Fibroblast of lung (primary cell): ENCODE measurements at regions not wholly inside any gene's neighbourhood (a gene's known extent, or its start where the extent isn't known, plus 50 kb on each side); places are given as distances from the start of the nearest gene placed in this dataset.

Experiments
- DNase-seq, 2 donors: peaks; one replicate each; pipeline versions ENCODE4 v3.0.0 to v3.0.0-alpha.2; 2010; ENCODE audit warnings: low read depth in 2 of 2
- H2AFZ ChIP-seq: 2 replicates; pipeline ENCODE4 v1.5.1; 2012; ENCODE audit warnings: low read length, control low read depth, inconsistent platforms
- H3K27ac ChIP-seq: 2 replicates; pipeline ENCODE4 v1.5.1; 2011; ENCODE audit warnings: low read length, control low read depth; ENCODE audit not compliant: insufficient read depth
- H3K27me3 ChIP-seq: 2 replicates; pipeline ENCODE4 v1.5.1; 2011; ENCODE audit warnings: mild to moderate bottlenecking, low read length; ENCODE audit not compliant: control insufficient read depth, insufficient read depth
- H3K36me3 ChIP-seq: 2 replicates; pipeline ENCODE4 v1.5.1; 2011; ENCODE audit warnings: low read length; ENCODE audit not compliant: control insufficient read depth, insufficient read depth
- H3K4me1 ChIP-seq: 2 replicates; pipeline ENCODE4 v1.5.1; 2011; ENCODE audit warnings: low read length; ENCODE audit not compliant: control insufficient read depth, insufficient read depth; ENCODE audit errors: extremely low read depth
- H3K4me2 ChIP-seq: 2 replicates; pipeline ENCODE4 v1.5.1; 2011; ENCODE audit warnings: low read length, control low read depth; ENCODE audit not compliant: insufficient read depth; ENCODE audit errors: extremely low read depth
- H3K4me3 ChIP-seq, 4 experiments: fragments of 200-600 bp in 1 of 4; sonication (generic) in 1 of 4; replicated peaks in 1 of 4; 2 replicates each; pipeline ENCODE4 v1.5.1; 2011 to 2016; ENCODE audit warnings: low read length in 4 of 4, low read depth in 3 of 4, mild to moderate bottlenecking in 3 of 4, control low read depth in 2 of 4, inconsistent platforms in 1 of 4, mixed read lengths in 1 of 4; ENCODE audit not compliant: insufficient read depth in 1 of 4; ENCODE audit errors: control extremely low read depth in 1 of 4
- H3K79me2 ChIP-seq: 2 replicates; pipeline ENCODE4 v1.5.1; 2012; ENCODE audit warnings: mild to moderate bottlenecking, low read length, inconsistent platforms; ENCODE audit not compliant: control insufficient read depth, insufficient read depth
- H3K9ac ChIP-seq: 2 replicates; pipeline ENCODE4 v1.5.1; 2011; ENCODE audit warnings: mild to moderate bottlenecking, low read length, control low read depth; ENCODE audit not compliant: insufficient read depth
- H3K9me3 ChIP-seq: 2 replicates; pipeline ENCODE4 v1.5.1; 2012; ENCODE audit warnings: low read depth, low read length; ENCODE audit not compliant: control insufficient read depth, insufficient read depth
- H4K20me1 ChIP-seq: 2 replicates; pipeline ENCODE4 v1.5.1; 2011; ENCODE audit warnings: low read length; ENCODE audit not compliant: control insufficient read depth, insufficient read depth; ENCODE audit errors: extremely low read depth
- CTCF ChIP-seq, 2 donors: IDR thresholded peaks in 1 of 2; conservative IDR thresholded peaks in 1 of 2; 1 replicate in 1 of 2; 2 replicates in 1 of 2; pipeline ENCODE4 v1.5.1; 2011 to 2012; ENCODE audit warnings: low read length in 2 of 2, control low read depth in 1 of 2, inconsistent platforms in 1 of 2, low read depth in 1 of 2, mild to moderate bottlenecking in 1 of 2
- EZH2 ChIP-seq: IDR thresholded peaks from 2 replicates; pipeline ENCODE4 v1.5.1; 2012; ENCODE audit warnings: low read length, control low read depth, mild to moderate bottlenecking; ENCODE audit errors: missing control alignments

GRCh38 chr2:219772103-219772635 lies 144.7 kb downstream of the SLC4A3 start:
- H3K27ac ChIP-seq: no peak overlapping the region
- no peaks in the 10 kb centered on the region for H3K4me1 ChIP-seq
- H3K27me3 ChIP-seq: no peaks in the 10 kb centered on the region
- H3K9ac ChIP-seq: no peak overlapping the region
- no peak overlapping the region for H2AFZ ChIP-seq
- no peak for DNase-seq
- H3K79me2 ChIP-seq: no peaks in the 10 kb centered on the region
- H3K36me3 ChIP-seq: no peaks in the 10 kb centered on the region
- H3K4me3 ChIP-seq: no peak overlapping the region
- H3K9me3 ChIP-seq: no peaks in the 10 kb centered on the region
- no peaks in the 10 kb centered on the region for H4K20me1 ChIP-seq
- no peak overlapping the region for H3K4me2 ChIP-seq
- TF ChIP-seq EZH2: no peak
- no peak for TF ChIP-seq CTCF (conservative IDR thresholded peaks at IDR 0.05 in 1 of 2, IDR thresholded peaks at IDR 0.05 in 1 of 2; ENCODE audit: low read depth in 1 of 2, low read length in 2 of 2)

- no peaks in the 10 kb centered on the region for H3K36me3 ChIP-seq
- TF ChIP-seq EZH2 (no peak), CTCF (conservative IDR thresholded peaks at IDR 0.05 in 1 of 2, IDR thresholded peaks at IDR 0.05 in 1 of 2; ENCODE audit: low read depth in 1 of 2, low read length in 2 of 2) (no peak)
- H2AFZ ChIP-seq: no peak overlapping the region
- no peaks in the 10 kb centered on the region for H3K79me2 ChIP-seq
- no peaks in the 10 kb centered on the region for H4K20me1 ChIP-seq
- no peaks in the 10 kb centered on the region for H3K4me1 ChIP-seq
- no peak overlapping the region for H3K27ac ChIP-seq
- H3K9ac ChIP-seq: no peak overlapping the region
- DNase-seq: no peak
- no peaks in the 10 kb centered on the region for H3K9me3 ChIP-seq
- no peak overlapping the region for H3K4me3 ChIP-seq
- no peaks in the 10 kb centered on the region for H3K27me3 ChIP-seq
- H3K4me2 ChIP-seq: no peak overlapping the region
Observed at GRCh38 chr2:219772697-219773096, 145.3 kb downstream of the SLC4A3 start.

- Histone ChIP-seq H3K9me3 (no peaks in the 10 kb centered on the region), H3K4me3 (no peak overlapping the region), H3K9ac (no peak overlapping the region), H3K27ac (no peak overlapping the region), H3K36me3 (no peaks in the 10 kb centered on the region), H3K79me2 (no peaks in the 10 kb centered on the region), H3K4me1 (no peaks in the 10 kb centered on the region), H2AFZ (no peak overlapping the region), H3K27me3 (no peaks in the 10 kb centered on the region), H3K4me2 (no peak overlapping the region), H4K20me1 (no peaks in the 10 kb centered on the region)
- DNase-seq: no peak
- no peak for TF ChIP-seq EZH2
- no peak for TF ChIP-seq CTCF (conservative IDR thresholded peaks at IDR 0.05 in 1 of 2, IDR thresholded peaks at IDR 0.05 in 1 of 2; ENCODE audit: low read depth in 1 of 2, low read length in 2 of 2)
Observed at GRCh38 chr2:219775506-219775905, 148.1 kb downstream of the SLC4A3 start.
